H1 (cell line): ENCODE measurements at regions not wholly inside any gene's neighbourhood (a gene's known extent, or its start where the extent isn't known, plus 50 kb on each side); places are given as distances from the start of the nearest gene placed in this dataset.

ENCODE experiments used
- ASH2L ChIP-seq: fragments of 200-600, 300-600 bp; sonication (generic); IDR thresholded peaks from one replicate; pipeline ENCODE4 v1.7.1; 2017; ENCODE audit warnings: low read length
- HDAC2 ChIP-seq, 2 experiments: fragments of 300-600 bp in 1 of 2; sonication (generic) in 1 of 2; IDR thresholded peaks; 2 replicates each; pipeline ENCODE4 v1.6.1; 2011 to 2012; ENCODE audit warnings: low read depth in 2 of 2, low read length in 2 of 2, mild to moderate bottlenecking in 2 of 2, moderate library complexity in 2 of 2, borderline replicate concordance in 1 of 2, inconsistent platforms in 1 of 2

DNA sequence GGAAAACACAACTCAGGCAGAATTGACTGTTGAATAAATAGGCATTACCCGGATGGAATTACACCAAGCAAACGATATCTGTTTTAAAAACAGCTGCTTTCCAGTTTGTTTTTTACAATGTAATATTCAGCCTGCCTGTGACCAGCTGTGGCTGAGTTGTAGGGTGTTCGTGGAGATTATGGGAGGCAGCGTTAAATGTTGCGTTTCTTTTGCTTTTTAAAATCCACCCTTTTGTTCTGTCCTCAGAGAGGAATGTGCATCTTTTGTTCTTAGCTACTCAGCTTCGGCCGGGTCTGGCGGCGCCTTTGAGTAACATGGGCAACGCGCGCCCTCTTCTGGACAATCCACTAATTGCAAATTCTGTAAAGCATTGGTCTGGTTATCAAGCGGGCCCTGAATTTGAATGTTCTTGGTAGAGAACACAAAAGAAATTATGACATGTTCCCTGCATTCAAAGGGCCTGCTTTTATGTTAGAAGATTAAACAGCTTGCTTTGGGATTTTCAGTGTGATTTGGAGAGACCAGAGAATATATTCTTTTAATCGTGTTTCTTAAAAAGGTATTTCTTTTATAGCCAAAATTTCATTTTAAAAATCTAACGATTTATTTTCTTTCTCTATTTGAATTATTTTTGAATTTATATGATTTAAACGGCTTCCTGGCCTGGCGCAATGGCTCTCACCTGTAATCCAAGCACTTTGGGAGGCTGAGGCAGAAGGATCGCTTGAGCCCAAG lies 76.3 kb upstream of the TRIM2 start (continued):
- TF ChIP-seq HDAC2 (IDR thresholded peaks at IDR 0.05; ENCODE audit: borderline replicate concordance in 1 of 2, low read depth in 2 of 2, low read length in 2 of 2), result peak in 1 of 2 experiments; percentile 19; a peak in 1 of 4 replicates
- peak; percentile 59 for TF ChIP-seq ASH2L
